HepG2 (cell line): ENCODE measurements at regions not wholly inside any gene's neighbourhood (a gene's known extent, or its start where the extent isn't known, plus 50 kb on each side); places are given as distances from the start of the nearest gene placed in this dataset.

Experiments used
- ARID3A ChIP-seq: IDR thresholded peaks from 2 replicates; pipeline ENCODE4 v1.6.1; 2012; ENCODE audit warnings: low read depth, low read length, improper control_type of control experiment
- CBX5 ChIP-seq: sonication (generic); formaldehyde crosslinking; IDR thresholded peaks from 2 replicates; pipeline ENCODE4 v1.4.0; 2020; ENCODE audit warnings: missing genetic modification reagents, borderline replicate concordance
- CSRNP2 ChIP-seq: sonication (generic); formaldehyde crosslinking; conservative IDR thresholded peaks from 2 replicates; pipeline ENCODE4 v1.8.0; 2022; ENCODE audit warnings: low read depth, missing genetic modification reagents
- FOXA1 ChIP-seq, 2 experiments: fragments of 450-650 bp in 1 of 2; sonication (generic) in 1 of 2; formaldehyde crosslinking in 1 of 2; IDR thresholded peaks; 2 replicates each; pipeline versions ENCODE4 v1.4.0 to v1.6.1; 2016 to 2020; ENCODE audit warnings: missing genetic modification reagents in 1 of 2
- FOXK1 ChIP-seq: sonication (generic); formaldehyde crosslinking; IDR thresholded peaks from 2 replicates; pipeline ENCODE4 v1.4.0; 2020; ENCODE audit warnings: low read depth, missing genetic modification reagents, borderline replicate concordance
- HCFC1 ChIP-seq: fragments of 150-350 bp; IDR thresholded peaks from 2 replicates; pipeline ENCODE4 v1.6.1; 2014; ENCODE audit warnings: low read depth, low read length
- MEF2D ChIP-seq: sonication (generic); formaldehyde crosslinking; IDR thresholded peaks from 2 replicates; pipeline ENCODE4 v1.5.1; 2020; ENCODE audit warnings: mild to moderate bottlenecking, missing genetic modification reagents
- MTA1 ChIP-seq: sonication (generic); formaldehyde crosslinking; IDR thresholded peaks from 2 replicates; pipeline ENCODE4 v1.4.0; 2020; ENCODE audit warnings: missing genetic modification reagents, mild to moderate bottlenecking, borderline replicate concordance
- NFRKB ChIP-seq: fragments of 450-650 bp; IDR thresholded peaks from 2 replicates; pipeline ENCODE4 v1.6.1; 2017
- TBL1XR1 ChIP-seq: fragments of 150-350 bp; IDR thresholded peaks from 2 replicates; pipeline ENCODE4 v1.6.1; 2014; ENCODE audit warnings: borderline replicate concordance, low read length; ENCODE audit not compliant: partially characterized antibody
- ZBTB33 ChIP-seq: sonication (generic); formaldehyde crosslinking; IDR thresholded peaks from 2 replicates; pipeline ENCODE4 v1.4.0; 2020; ENCODE audit warnings: missing genetic modification reagents
- ZC3H4 ChIP-seq: sonication (generic); formaldehyde crosslinking; IDR thresholded peaks from 2 replicates; pipeline ENCODE4 v1.4.0; 2020; ENCODE audit warnings: missing genetic modification reagents, borderline replicate concordance
- ZNF124 ChIP-seq: sonication (generic); formaldehyde crosslinking; IDR thresholded peaks from 2 replicates; pipeline ENCODE4 v1.4.0; 2020; ENCODE audit warnings: missing genetic modification reagents
- ZNF3 ChIP-seq: IDR thresholded peaks from 2 replicates; pipeline ENCODE4 v1.7.0; 2017; ENCODE audit warnings: inconsistent platforms
- ZNF607 ChIP-seq: sonication (generic); formaldehyde crosslinking; IDR thresholded peaks from 2 replicates; pipeline ENCODE4 v1.5.1; 2020; ENCODE audit warnings: missing genetic modification reagents, mild to moderate bottlenecking, borderline replicate concordance
- ZNF614 ChIP-seq: IDR thresholded peaks from 2 replicates; pipeline ENCODE4 v1.6.1; 2018; ENCODE audit warnings: missing biosample characterization, missing genetic modification reagents, inconsistent platforms, borderline replicate concordance
- ZNF704 ChIP-seq: sonication (generic); formaldehyde crosslinking; IDR thresholded peaks from 2 replicates; pipeline ENCODE4 v1.8.1; 2023; ENCODE audit warnings: mild to moderate bottlenecking, inconsistent platforms, moderate library complexity, missing genetic modification reagents, borderline replicate concordance
- ZNF713 ChIP-seq: sonication (generic); formaldehyde crosslinking; IDR thresholded peaks from 2 replicates; pipeline ENCODE4 v1.4.0; 2020; ENCODE audit warnings: mild to moderate bottlenecking, missing genetic modification reagents
- ZNF772 ChIP-seq: sonication (generic); formaldehyde crosslinking; IDR thresholded peaks from 2 replicates; pipeline ENCODE4 v1.5.0; 2020; ENCODE audit warnings: mild to moderate bottlenecking, missing genetic modification reagents
- ZNF83 ChIP-seq: sonication (generic); formaldehyde crosslinking; IDR thresholded peaks from 2 replicates; pipeline ENCODE4 v1.4.0; 2020; ENCODE audit warnings: missing genetic modification reagents, mild to moderate bottlenecking, borderline replicate concordance
- ZXDC ChIP-seq: sonication (generic); formaldehyde crosslinking; IDR thresholded peaks from 2 replicates; pipeline ENCODE4 v1.5.0; 2020; ENCODE audit warnings: mild to moderate bottlenecking, missing genetic modification reagents

- no peak for TF ChIP-seq ZBTB33 (CRISPR knock-in tag)
- TF ChIP-seq ZNF713: no peak
- TF ChIP-seq ZNF704 (CRISPR knock-in tag): no peak
- TF ChIP-seq FOXK1: no peak; the same call in 1 of the 2 replicates
- no peak for TF ChIP-seq FOXA1 (IDR thresholded peaks at IDR 0.05)
- TF ChIP-seq FOXA1 (CRISPR knock-in tag; IDR thresholded peaks at IDR 0.05): 0 out of 2 replicates have a peak, but pooled peaks have one; percentile 21
- no peak for TF ChIP-seq NFRKB
- TF ChIP-seq ZNF614: no peak
- TF ChIP-seq MTA1 (CRISPR knock-in tag): no peak
- TF ChIP-seq ZXDC (CRISPR knock-in tag): no peak
- TF ChIP-seq HCFC1: no peak
- no peak for TF ChIP-seq ZC3H4
- peak; percentile 62; the same call in 1 of the 2 replicates for TF ChIP-seq CBX5 (CRISPR knock-in tag)
- no peak for TF ChIP-seq MEF2D (CRISPR knock-in tag)
- TF ChIP-seq ZNF772: no peak
- no peak for TF ChIP-seq CSRNP2 (CRISPR knock-in tag)
- TF ChIP-seq ZNF83 (CRISPR knock-in tag): no peak
- no peak for TF ChIP-seq TBL1XR1
- no peak for TF ChIP-seq ARID3A
- no peak for TF ChIP-seq ZNF3 (CRISPR knock-in tag)
- no peak for TF ChIP-seq ZNF607 (CRISPR knock-in tag)
- no peak for TF ChIP-seq ZNF124 (CRISPR knock-in tag)
Measured at GRCh38 chr1:54488065-54488750, 59.8 kb upstream of the ACOT11 start (continued).
